Epithelial cell of esophagus (primary cell): ENCODE measurements at regions not wholly inside any gene's neighbourhood (a gene's known extent, or its start where the extent isn't known, plus 50 kb on each side); places are given as distances from the start of the nearest gene placed in this dataset.
A peak's percentile ranks its signal among the peaks of the same experiment; 100 is the strongest.
"Not testable (repeated sequence)": the region's sequence is repeated elsewhere in the genome, so short reads cannot be mapped to it uniquely, and the experiment has no call there.

Source experiments
- DNase-seq: peaks from one replicate; pipeline ENCODE4 v3.0.0; 2010; ENCODE audit warnings: low read depth
- H3K4me3 ChIP-seq: 2 replicates; pipeline ENCODE4 v1.5.1; 2011; ENCODE audit warnings: mild to moderate bottlenecking, low read length, control low read depth
- TF ChIP-seq, protein P1 (sequence below): IDR thresholded peaks from 2 replicates; pipeline ENCODE4 v1.5.1; 2011; ENCODE audit warnings: low read depth, mild to moderate bottlenecking, low read length, control low read depth, inconsistent platforms; ENCODE audit not compliant: insufficient read depth; ENCODE audit errors: missing control alignments

DNA sequence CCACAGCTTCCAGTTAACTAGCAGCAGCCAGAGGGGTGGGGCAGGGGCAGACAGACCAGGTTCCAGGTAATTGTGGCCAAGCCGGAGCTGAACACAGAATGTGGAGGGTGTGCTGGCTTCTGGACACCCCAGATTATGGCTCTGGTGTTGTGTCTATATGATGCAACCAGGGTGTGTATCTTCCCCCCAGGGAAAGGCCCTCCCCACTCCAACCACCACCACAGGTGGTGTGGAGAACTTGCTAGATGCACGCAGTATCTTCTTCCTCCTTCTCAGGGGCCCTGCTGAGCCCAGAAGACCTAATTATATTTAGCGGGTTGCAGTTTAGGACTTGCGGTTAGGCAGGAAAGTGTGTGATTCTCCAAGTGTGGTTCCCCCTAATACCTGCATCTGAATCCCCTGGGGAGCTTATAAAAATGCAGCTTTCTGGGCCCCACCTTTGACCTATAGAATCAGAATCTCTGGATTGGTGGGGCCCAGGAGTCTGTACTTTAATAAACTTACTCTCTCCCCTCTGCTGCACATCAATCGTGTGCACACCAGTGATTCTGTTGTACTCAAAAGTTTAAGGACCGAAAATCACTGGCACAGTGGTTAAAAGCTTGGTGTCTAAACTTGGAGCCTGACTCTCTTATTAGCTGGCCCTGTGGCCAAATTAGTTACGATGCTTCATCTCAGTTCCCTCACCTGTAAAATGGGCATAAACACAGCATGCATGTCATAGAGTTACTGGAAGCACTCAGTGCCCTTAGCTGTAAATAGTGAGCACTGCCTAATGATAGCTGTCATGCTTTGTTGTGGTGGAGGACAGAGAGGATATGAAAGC lies 379.1 kb upstream of the PROK2 start:
- TF ChIP-seq, protein P1, sequence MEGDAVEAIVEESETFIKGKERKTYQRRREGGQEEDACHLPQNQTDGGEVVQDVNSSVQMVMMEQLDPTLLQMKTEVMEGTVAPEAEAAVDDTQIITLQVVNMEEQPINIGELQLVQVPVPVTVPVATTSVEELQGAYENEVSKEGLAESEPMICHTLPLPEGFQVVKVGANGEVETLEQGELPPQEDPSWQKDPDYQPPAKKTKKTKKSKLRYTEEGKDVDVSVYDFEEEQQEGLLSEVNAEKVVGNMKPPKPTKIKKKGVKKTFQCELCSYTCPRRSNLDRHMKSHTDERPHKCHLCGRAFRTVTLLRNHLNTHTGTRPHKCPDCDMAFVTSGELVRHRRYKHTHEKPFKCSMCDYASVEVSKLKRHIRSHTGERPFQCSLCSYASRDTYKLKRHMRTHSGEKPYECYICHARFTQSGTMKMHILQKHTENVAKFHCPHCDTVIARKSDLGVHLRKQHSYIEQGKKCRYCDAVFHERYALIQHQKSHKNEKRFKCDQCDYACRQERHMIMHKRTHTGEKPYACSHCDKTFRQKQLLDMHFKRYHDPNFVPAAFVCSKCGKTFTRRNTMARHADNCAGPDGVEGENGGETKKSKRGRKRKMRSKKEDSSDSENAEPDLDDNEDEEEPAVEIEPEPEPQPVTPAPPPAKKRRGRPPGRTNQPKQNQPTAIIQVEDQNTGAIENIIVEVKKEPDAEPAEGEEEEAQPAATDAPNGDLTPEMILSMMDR: no peak
- DNase-seq: no peak
- no peak overlapping the region for H3K4me3 ChIP-seq

GRCh38 chr3:72162649-72163184 lies 377.8 kb upstream of the PROK2 start:
- no peak overlapping the region for H3K4me3 ChIP-seq
- TF ChIP-seq, protein P1: no peak
- no peak for DNase-seq

DNA sequence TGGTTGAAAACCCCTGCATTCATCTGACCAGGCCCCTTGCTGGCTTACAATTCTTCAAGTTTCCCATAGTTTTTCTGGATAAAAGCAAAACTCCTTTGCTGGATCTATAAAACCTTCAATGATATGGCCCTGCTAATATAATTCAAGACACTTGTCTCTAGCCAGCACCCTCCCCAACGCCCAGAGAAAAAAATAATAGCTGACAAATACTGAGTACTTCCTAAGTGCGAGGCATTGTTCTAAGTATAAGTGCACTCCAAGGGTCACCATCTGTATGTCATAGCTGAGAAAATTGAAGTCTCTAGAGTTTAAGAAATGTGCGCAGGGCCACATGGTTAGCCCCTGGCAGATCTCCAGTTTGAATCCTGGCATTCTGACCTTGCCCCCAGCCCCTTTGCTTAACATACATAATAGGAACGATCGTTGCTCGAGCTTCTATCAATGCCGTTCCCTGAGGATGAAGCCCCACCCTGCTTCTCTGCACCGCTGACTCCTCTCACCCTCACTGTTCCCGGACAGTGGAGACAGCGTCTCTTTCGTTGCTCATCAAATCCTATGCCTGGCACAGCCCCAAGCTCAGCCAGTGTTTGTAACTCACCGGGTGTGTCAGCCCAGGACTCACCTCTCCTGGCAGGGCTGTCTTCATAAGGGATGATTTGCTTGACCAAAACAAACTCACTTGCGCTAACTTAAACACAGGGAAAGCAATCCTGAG lies 377.1 kb upstream of the PROK2 start:
- TF ChIP-seq, protein P1: no peak
- DNase-seq: peak; percentile 83
- no peak overlapping the region for H3K4me3 ChIP-seq

- H3K4me3 ChIP-seq, DNase-seq: not testable (repeated sequence)
Observed at GRCh38 chr3:72161285-72161684, 376.3 kb upstream of the PROK2 start.

GRCh38 chr3:72160351-72160750 lies 375.4 kb upstream of the PROK2 start:
- no peak for DNase-seq
- no peak overlapping the region for H3K4me3 ChIP-seq
- TF ChIP-seq, protein P1: no peak

GRCh38 chr3:72159487-72159886 lies 374.5 kb upstream of the PROK2 start:
- no peak for DNase-seq
- TF ChIP-seq, protein P1: no peak
- no peak overlapping the region for H3K4me3 ChIP-seq

GRCh38 chr3:72158639-72159326 lies 373.8 kb upstream of the PROK2 start:
- TF ChIP-seq, protein P1: no peak
- H3K4me3 ChIP-seq: no peak overlapping the region
- no peak for DNase-seq
